ENCODE measurements at regions not wholly inside any gene's neighbourhood (a gene's known extent, or its start where the extent isn't known, plus 50 kb on each side); places are given as distances from the start of the nearest gene placed in this dataset.

DNA sequence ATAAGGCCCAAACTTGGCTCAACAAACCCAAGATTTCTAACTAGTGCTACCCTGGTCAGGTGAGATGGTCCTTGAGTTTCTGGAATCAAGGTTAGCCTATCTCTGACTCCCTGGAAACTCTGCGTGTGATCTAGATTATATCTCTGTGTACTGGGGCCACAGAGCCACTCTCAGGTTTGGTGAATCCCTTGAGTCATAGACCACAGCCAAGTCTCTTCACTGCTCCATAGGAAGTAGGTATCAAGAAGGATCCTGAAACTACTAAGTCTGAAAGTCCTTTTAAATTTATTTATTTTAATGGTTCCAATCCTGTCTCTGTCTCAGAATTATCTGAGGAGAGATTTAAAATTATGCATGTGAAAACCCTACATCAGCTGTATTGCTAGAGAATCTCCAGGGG is 99.1 kb downstream of the TUSC7 start:
- DNase-seq (ENCODE audit: low read depth, low spot score) = no peak
- in situ Hi-C loops (cut with HindIII; ENCODE audit: low sequenced_read_pairs) = no loop called here
- H3K4me3 ChIP-seq (ENCODE audit: low read depth, low read length) = no peak overlapping the region
- TF ChIP-seq, protein P1, sequence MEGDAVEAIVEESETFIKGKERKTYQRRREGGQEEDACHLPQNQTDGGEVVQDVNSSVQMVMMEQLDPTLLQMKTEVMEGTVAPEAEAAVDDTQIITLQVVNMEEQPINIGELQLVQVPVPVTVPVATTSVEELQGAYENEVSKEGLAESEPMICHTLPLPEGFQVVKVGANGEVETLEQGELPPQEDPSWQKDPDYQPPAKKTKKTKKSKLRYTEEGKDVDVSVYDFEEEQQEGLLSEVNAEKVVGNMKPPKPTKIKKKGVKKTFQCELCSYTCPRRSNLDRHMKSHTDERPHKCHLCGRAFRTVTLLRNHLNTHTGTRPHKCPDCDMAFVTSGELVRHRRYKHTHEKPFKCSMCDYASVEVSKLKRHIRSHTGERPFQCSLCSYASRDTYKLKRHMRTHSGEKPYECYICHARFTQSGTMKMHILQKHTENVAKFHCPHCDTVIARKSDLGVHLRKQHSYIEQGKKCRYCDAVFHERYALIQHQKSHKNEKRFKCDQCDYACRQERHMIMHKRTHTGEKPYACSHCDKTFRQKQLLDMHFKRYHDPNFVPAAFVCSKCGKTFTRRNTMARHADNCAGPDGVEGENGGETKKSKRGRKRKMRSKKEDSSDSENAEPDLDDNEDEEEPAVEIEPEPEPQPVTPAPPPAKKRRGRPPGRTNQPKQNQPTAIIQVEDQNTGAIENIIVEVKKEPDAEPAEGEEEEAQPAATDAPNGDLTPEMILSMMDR (IDR thresholded peaks at IDR 0.05; ENCODE audit: low read depth, low read length) = no peak

GRCh38 chr3:116809208-116809607 is 99.6 kb downstream of the TUSC7 start:
- H3K4me3 ChIP-seq (ENCODE audit: low read depth, low read length) = no peak overlapping the region
- no peak for DNase-seq (ENCODE audit: low read depth, low spot score)
- TF ChIP-seq, protein P1 (IDR thresholded peaks at IDR 0.05; ENCODE audit: low read depth, low read length) = no peak
- in situ Hi-C loops (cut with HindIII; ENCODE audit: low sequenced_read_pairs) = no loop called here

DNA sequence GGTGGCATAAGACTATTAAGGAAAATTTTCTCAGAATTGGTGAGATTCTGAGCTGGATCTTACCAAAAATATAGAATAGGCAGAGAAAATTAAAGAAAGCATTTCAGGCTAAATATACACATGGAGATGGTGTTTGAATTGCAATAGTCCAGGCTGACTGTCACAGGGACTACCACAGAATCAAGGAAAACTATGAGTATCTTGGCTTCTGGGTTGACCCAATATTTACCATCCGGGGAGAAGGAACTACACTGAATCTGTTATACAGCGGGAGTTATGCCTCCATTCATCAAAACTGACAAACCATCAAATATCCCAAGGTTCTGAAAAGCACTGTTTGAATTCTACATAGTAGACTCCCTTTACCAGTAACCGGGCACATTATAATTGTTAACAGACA is 102.2 kb downstream of the TUSC7 start:
- TF ChIP-seq, protein P1 (IDR thresholded peaks at IDR 0.05; ENCODE audit: low read depth, low read length) = no peak
- DNase-seq (ENCODE audit: low read depth, low spot score) = no peak
- in situ Hi-C loops (cut with HindIII; ENCODE audit: low sequenced_read_pairs) = no loop called here
- no peak overlapping the region for H3K4me3 ChIP-seq (ENCODE audit: low read depth, low read length)

GRCh38 chr3:116812949-116813348 is 103.4 kb downstream of the TUSC7 start:
- in situ Hi-C loops (cut with HindIII; ENCODE audit: low sequenced_read_pairs) = no loop called here
- H3K4me3 ChIP-seq (ENCODE audit: low read depth, low read length) = no peak overlapping the region
- TF ChIP-seq, protein P1 (IDR thresholded peaks at IDR 0.05; ENCODE audit: low read depth, low read length) = no peak

DNA sequence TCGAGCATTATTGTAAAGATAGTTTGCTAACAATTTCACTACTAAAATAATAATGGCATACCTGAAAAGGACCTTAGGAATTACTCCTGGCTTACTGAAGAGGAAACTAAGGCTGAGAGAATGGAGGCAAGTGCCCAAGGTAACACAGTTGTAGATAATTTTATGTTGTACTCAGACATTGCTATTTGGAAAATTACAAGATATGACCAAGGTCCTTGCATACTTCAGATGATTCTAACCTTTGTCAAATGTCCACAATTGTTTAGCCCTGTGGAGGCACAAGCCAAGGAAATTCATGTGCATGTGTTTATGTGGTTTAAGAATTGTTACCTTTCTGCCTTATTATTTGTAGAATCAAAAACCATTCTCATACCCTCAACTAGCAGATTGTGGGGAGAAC is 105.7 kb downstream of the TUSC7 start:
- no peak for DNase-seq (ENCODE audit: low read depth, low spot score)
- in situ Hi-C loops (cut with HindIII; ENCODE audit: low sequenced_read_pairs) = no loop called here
- TF ChIP-seq, protein P1 (IDR thresholded peaks at IDR 0.05; ENCODE audit: low read depth, low read length) = no peak
- no peak overlapping the region for H3K4me3 ChIP-seq (ENCODE audit: low read depth, low read length)

More at GRCh38 chr3:116812949-116813348, 103.4 kb downstream of the TUSC7 start:
- DNase-seq (ENCODE audit: low read depth, low spot score) = no peak

GRCh38 chr3:116815831-116816588 is 106.4 kb downstream of the TUSC7 start:
- no peak overlapping the region for H3K4me3 ChIP-seq (ENCODE audit: low read depth, low read length)
- TF ChIP-seq, protein P1 (IDR thresholded peaks at IDR 0.05; ENCODE audit: low read depth, low read length) = no peak
- DNase-seq (ENCODE audit: low read depth, low spot score) = peak; percentile 41
- in situ Hi-C loops (cut with HindIII; ENCODE audit: low sequenced_read_pairs) = no loop called here

Data from astrocyte of the spinal cord (primary cell).